ENCODE measurements at regions not wholly inside any gene's neighbourhood (a gene's known extent, or its start where the extent isn't known, plus 50 kb on each side); places are given as distances from the start of the nearest gene placed in this dataset.

GRCh38 chr7:12879139-12879538 is 191.7 kb downstream of the ARL4A start:
- no peak overlapping the region for H3K27ac ChIP-seq
- TF ChIP-seq CTCF (conservative IDR thresholded peaks at IDR 0.05), result no peak

- no peak for TF ChIP-seq CTCF (conservative IDR thresholded peaks at IDR 0.05)
- no peak overlapping the region for H3K27ac ChIP-seq
Observed at GRCh38 chr7:12881712-12882111, 194.3 kb downstream of the ARL4A start.

- TF ChIP-seq CTCF (conservative IDR thresholded peaks at IDR 0.05), result no peak
- H3K27ac ChIP-seq, result no peak overlapping the region
Observed at GRCh38 chr7:12882710-12883109, 195.3 kb downstream of the ARL4A start.

- no peak overlapping the region for H3K27ac ChIP-seq
- TF ChIP-seq CTCF (conservative IDR thresholded peaks at IDR 0.05), result no peak
Observed at GRCh38 chr7:12884033-12884432, 196.6 kb downstream of the ARL4A start.

GRCh38 chr7:12884856-12885440 is 197.5 kb downstream of the ARL4A start:
- no peak overlapping the region for H3K27ac ChIP-seq
- no peak for TF ChIP-seq CTCF (conservative IDR thresholded peaks at IDR 0.05)

- TF ChIP-seq CTCF (conservative IDR thresholded peaks at IDR 0.05), result no peak
Observed at GRCh38 chr7:12888717-12889116, 201.3 kb downstream of the ARL4A start.

GRCh38 chr7:12889391-12889790 is 202.0 kb downstream of the ARL4A start:
- H3K27ac ChIP-seq, result no peak overlapping the region
- no peak for TF ChIP-seq CTCF (conservative IDR thresholded peaks at IDR 0.05)

More at GRCh38 chr7:12888717-12889116, 201.3 kb downstream of the ARL4A start:
- no peak overlapping the region for H3K27ac ChIP-seq

Data from VCaP (cell line).